ENCODE measurements at regions not wholly inside any gene's neighbourhood (a gene's known extent, or its start where the extent isn't known, plus 50 kb on each side); places are given as distances from the start of the nearest gene placed in this dataset.
"Not testable (repeated sequence)": the region's sequence is repeated elsewhere in the genome, so short reads cannot be mapped to it uniquely, and the experiment has no call there.

DNA sequence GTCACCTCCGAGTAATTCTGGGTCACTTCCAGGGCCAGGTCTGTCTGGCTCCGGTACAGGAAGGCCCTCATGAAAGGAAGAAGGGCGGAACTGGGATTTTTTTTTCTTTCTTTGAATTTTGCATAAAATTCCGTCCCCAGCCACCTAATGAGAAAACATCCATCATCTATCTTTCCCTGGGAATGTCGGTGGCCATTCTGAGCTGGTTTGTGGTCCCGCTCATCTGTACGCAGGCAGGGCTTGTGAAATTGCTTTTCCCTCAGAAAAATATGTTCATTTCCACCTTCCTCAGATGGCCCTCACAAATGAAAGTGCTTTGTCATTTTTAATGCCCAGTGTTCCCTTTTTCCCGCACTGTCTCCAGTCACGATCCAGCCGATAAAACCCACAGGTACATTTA, 353.0 kb upstream of the ZFHX3 start:
- no peak for DNase-seq (ENCODE audit: low spot score)

DNA sequence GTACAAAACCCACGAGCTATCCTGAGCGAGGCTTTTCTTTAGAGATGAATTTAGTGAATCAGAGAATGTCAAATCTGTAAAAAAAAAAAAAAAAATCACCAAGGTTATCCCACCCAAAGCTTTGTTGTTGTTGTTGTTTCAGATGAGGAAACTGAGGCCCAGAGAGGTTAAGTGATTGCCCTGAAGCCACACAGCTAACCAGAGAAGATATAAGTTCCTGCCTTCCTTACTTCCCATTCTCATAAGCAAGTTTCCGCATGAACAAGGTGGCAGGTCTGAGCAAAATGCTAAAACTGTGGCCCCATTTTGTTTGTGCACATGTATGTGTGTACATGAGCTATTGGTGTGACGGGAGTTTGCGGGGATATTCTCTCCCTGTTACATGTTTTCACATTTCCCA, 352.1 kb upstream of the ZFHX3 start:
- DNase-seq (ENCODE audit: low spot score), result no peak

DNA sequence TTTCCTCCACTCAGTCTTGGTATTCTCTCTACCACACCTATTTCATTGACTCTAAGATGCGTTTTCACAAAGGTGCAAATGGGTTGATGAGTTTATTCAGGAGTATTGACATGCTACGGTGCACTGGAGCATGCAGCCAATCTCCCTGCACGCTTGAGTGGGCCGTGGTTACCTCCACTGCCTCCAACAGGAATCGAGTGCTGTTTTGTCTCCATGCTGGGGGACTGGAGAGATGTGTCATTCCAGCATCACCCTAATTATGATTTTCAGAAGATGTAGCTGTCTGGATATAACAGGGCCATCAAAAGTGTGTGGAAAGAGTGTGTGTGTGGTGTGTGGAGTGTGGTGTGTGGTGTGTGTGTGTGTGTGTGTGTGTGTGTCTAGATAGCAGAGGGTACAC, 351.6 kb upstream of the ZFHX3 start:
- no peak for DNase-seq (ENCODE audit: low spot score)

DNA sequence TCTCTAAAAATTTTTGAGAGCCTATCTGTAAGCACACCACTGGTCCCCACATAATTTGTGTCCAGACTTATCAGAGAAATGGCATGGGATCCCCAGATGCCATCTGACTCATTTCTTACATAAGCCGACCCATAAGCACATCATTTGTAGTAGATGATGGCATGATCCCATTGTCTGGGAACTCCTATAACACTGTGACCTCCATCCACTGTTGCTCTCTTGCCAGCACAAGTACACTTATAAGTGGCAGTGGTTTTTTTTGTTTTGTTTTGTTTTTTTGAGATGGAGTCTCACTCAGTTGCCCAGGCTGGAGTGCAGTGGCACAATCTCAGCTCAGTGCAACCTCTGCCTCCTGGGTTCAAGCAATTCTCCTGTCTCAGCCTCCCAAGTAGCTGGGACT, 350.7 kb upstream of the ZFHX3 start:
- not testable (repeated sequence) for DNase-seq (ENCODE audit: low spot score)

DNA sequence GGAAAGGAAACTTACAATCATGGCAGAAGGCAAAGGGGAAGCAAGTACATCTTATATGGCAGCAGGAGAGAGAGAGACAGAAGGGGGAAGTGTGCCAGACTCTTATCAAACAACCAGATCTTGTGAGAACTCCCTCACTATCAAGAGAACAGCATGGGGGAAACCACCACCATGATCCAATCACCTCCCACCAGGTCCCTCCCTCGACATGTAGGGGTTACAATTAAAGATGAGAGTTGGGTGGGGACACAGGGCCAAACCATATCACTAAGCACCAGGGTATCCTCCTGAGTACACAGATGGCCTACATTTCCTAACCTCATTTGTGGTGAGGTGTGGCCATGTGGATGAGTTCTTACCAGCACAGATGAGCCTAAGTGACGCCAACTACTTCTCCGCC, 348.6 kb upstream of the ZFHX3 start:
- DNase-seq (ENCODE audit: low spot score), result no peak

DNA sequence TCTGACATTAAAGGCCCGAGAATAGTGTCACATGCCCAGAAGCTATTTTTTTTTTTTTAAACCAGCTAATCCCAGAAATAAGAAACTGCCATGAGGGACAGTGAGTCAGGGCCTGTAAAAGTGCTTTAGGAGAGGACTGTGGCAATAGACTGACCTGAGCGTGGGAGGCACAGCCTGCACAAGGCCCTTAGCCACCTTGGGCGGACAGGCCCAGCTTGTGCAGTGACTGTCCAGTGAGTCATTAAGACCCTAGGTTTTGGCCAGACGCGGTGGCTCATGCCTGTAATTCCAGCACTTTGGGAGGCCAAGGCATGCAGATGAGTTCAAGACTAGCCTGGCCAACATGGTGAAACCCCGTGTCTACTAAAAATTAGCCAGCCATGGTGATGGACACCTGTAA, 343.0 kb upstream of the ZFHX3 start:
- DNase-seq (ENCODE audit: low spot score), result no peak

DNA sequence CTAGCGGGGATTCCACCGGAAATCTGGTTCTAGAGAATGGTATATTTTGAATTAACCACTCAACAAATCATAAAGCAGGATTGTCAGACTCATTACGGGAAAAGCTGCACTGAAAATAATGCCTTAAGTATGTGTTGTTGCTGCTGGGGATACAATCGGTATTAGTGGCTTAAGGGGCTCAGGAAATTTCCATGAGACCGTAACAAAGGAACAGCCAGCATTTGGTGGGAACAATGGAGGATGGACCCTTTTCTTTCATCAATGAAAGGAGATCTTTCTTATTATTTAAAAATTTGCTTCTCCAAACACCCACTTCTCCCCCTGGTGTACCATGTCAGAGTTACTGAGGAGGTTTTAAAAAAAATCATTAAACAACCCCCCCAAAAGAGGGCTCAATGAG, 342.6 kb upstream of the ZFHX3 start:
- DNase-seq (ENCODE audit: low spot score), result no peak

DNA sequence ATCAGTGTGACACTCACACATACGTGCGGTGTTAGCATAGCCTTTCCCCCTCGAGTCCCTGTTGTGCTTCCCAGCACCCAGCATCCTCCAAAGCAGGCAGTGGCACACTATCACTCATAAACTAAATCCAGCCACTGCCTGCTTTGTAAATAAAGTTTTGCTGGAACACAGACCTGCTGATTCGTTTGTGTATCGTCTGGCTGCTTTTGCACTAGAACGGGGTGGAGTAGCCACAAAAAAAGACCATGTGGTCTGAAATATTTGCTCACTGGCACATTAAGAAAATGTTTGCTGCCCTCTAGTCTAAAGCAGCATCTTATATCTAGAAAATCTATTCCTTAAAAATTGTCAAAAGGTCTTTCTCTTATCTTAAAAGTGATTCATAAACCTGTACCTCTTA, 341.2 kb upstream of the ZFHX3 start:
- DNase-seq (ENCODE audit: low spot score), result no peak

DNA sequence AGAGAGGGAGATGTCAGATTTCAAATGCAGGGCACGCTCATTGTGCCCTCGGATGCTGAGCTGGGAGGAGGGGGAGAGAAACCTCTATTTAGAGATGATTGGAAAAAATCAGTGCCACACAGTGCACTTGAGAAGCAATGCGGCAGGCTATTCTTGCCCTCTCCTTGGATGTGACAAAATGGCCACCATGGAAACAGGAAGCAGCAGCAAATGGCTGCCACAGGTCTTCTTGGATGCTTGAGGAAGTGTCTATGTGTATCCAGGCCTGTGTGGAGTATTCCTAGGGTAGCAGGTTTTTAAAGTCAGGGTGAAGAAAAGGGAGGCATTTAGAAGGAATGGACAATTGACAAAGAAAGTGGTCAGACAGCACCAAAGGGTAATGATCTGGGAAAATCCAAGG, 340.1 kb upstream of the ZFHX3 start:
- no peak for DNase-seq (ENCODE audit: low spot score)

DNA sequence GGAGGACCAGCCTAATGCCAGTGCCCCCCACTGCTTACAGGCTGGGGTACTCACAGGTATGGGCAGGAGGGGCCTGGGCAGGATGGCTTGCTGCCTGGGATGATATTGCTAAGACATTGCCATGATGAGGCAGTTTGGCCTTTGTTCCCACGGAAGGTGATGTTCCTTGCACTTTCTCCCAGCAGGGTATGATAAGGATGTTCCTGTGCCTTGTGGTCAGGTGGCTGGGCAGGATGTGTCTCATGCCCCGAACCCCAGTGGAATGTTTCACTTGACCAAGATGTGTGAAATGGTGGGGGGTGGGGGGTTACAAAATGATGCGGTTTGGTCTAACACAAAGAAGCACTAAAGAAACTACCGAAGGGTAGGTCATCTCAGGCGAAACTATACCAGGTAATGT, 337.8 kb upstream of the ZFHX3 start:
- DNase-seq (ENCODE audit: low spot score), result no peak

DNA sequence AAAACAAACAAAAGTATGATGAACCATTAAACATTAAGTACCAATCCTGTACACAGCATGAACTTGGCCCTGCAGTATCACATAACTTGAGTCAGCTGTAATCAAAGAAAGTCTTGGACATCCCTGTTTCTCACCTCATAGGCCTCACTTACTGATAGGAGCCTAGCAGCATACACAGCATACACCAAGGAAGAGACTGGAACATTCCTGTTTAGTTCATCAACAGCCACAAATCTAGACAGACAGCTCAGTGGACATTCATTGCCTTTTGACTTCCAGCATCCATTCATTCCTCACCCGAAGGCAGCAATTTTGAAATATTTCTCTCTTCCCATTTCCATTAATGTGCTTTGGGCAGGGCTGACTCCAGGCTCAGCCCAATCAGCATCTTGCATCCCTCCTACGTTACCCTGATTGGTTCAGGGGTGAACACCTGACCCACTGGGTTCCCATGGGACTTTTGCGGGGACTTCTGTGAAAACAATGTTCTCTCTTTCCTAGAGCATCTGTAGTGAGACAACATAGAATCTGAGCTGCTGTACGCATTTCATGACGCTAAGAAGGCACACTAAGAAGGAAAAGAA, 336.7 kb upstream of the ZFHX3 start:
- DNase-seq (ENCODE audit: low spot score), result no peak

DNA sequence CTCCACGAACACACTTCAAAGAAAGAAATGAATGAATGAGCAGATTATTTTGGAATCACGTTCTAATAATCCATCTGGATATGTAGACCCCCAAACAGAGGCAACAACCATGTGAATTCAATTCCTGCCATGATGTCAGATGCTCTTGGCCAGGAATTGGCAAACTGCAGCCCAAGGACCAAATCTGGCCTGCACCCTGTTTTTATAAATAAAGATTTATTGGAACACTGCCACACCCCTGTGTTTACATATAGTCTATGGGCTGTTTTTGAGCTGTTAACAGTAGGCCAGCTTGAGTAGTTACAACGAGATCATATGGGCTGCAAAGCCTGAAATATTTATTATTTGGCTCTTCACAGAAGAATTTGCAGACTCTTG, 336.0 kb upstream of the ZFHX3 start:
- DNase-seq (ENCODE audit: low spot score), result no peak

DNA sequence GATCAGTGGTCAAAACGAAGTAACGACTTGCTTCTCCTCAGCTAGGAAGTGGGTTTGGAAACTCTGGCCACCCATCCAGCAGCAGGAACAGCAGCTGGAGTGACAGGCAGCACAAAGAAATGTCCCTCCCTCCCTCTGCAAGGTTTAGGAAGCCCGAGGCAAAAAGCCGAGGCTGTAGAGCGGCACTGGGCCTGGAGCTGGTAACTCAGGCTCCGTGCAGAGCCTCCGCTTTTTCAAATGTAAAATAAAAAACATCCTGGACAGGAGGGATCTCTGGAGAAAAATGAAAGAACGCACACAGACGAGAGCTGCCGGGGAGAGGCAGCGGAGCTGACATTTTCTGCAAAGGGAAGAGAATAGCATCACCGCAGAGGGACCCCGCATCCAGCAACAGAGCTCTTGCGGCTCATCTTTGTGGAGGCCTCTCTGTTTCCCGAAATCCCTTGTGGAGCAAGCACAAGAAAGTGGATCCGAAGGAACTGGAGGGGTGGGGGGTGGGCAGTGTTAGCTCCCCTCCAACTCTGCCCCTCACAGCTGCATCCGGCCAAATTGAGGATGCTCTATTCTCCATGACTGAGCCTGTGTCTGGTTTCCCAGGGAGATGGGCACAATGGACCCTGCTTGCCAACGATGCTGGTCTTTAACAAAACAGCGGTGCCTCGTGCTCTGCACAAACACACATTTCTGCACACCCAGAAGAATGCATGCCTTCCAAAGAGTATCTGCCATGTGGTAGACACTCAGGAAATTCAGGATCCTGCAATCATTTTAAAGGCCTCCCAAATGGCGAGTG, 335.5 kb upstream of the ZFHX3 start:
- peak; percentile 42 for DNase-seq (ENCODE audit: low spot score)

DNA sequence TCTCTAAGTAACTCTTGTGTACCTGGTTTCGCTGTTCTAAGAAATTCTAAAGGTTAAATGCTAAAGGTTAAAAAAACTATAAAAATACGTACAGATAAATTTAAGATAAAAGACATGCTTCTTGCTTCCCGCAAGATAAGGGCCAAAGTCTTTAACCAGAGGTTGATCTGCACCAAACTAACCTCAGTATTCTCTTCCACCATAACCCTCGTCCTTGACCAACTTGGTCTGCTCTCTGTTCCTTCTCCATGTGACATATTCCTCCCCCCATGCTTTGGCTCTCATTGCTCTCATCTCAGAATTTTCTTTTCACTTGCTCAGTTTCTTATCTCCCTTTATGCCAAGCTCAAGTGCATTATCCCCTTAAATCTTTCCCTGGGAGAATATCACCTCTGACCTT, 330.5 kb upstream of the ZFHX3 start:
- DNase-seq (ENCODE audit: low spot score), result no peak

DNA sequence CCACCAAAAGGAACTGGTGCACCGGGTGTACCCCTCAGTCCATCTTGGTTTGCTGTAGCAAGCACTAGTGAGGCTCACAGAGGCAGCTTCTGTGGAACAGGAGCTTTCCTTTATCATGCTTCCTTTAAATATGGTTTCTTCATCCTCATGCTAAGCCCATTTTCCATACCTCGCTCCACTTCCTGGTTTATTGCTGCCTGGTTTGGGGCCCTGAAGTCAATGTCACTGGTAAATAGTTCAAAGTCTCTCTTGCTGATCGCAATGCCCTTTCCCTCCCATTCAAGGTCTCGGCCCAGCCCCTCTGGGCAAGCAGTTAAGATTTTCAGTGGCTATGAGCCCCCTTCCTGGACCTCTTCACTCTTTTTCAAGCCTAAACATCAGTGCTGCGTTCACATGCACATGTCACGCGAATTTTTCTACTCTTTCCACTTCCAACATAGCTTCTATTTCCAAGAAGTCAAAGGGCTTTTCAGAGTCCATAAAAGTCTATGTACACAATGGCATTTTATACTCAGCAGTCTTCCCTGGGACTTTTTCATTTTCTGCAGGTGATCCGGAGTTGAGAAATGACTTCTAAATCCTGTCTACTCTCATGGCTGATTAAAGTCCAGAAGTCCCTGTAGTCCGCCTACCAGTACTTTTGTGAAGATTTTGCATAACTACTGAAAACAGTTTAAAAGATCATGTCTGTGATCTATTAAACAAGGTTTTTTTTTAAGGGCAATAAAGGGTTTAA, 323.8 kb upstream of the ZFHX3 start:
- DNase-seq (ENCODE audit: low spot score), result no peak

DNA sequence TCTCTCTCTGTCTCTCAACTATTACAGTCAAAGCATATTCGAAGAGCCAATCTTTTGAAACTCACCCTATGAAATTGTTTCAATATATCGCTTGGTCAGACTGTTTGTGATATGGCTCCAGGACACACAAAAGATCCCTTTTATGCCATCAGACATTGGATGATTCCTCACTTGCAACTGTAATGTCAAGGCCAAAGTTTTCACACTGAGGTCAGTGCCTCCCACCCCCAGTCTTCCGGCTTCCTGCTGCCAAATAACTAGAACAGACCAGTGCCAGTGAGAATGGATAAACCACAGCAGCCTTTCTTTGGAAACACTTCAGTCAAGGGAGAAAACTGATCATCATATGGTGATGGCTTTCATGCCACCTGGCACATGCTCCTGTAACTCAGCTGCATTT, 321.9 kb upstream of the ZFHX3 start:
- no peak for DNase-seq (ENCODE audit: low spot score)

DNA sequence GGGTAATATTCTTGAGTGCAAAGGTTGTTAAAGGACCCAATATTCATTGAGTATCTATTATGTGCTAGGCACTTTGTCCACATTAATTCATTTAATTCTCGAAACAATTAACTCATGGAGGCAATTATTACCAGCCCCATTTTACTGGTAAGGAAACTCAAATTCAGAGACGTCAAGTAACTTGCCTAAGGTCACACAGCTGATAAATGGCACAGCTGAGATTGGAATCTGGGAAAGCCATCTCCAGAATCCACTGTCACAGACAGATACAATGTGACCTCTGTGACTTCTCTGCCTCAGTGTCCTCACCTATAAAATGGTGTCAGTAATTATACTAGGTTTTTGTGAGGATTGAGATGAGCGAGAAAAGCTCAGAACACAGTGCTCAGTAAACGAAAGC, 320.8 kb upstream of the ZFHX3 start:
- no peak for DNase-seq (ENCODE audit: low spot score)

DNA sequence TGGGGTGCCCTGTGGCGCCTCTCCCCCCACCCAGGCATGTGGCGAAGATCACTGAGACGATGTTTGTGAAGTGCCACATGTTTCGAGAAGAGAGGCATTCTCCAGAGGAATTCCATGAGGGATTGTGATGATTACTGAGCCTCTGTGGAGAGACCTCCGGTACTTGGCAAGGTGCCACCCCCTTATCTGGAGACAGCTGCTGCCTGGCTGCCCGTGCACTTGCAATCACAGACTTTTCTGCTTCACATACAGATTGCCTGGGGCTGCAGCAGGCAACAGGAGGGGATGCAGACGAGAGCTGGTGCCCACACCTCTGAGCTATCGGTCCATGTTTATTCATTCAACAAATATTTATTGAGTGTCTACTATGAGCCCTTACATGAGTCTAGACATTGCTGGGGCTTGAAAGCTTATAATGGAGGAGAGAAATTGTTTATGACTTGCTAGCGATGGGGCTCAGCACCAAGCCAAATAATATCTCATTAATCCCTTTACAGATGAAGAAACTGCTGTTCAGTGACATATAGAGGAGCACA, 317.2 kb upstream of the ZFHX3 start:
- no peak for DNase-seq (ENCODE audit: low spot score)

DNA sequence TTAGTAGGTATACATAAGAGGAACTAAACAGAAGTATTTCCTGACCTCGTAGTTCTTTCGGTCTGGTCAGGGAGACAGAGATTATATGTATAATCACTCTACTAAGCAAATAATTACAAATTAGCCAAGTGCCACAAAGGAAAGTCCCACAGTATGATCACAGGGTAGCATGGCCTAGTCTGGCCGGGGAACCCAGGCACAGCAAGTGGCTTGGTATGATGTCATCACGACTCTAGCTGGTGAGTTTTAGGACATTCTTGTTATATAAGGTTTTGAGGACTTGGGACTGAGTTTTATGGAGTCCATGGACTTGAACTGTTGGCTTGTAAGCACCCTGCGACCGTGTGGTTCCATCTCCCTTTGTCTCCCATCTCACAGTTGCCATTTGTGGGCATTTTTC, 316.5 kb upstream of the ZFHX3 start:
- DNase-seq (ENCODE audit: low spot score), result no peak

DNA sequence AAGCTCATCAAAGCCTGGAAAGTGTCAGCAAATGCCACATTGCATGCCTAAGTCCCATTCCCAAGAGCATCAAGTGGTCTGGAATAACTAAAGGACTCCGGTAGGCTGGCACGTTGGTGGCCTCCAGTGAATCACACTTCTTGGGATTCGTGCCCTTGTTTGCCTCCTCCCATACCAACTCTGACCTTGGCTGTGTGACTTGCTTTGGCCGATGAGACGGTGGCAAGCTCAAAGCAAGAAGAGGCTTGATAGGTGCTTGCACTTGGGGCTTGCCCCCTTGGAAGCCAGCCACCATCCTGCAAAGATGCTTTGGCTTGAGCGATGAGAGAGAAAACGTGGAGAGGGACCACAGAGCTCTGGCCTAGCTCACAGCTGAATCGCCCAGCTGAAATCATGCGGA, 313.1 kb upstream of the ZFHX3 start:
- DNase-seq (ENCODE audit: low spot score), result no peak

DNA sequence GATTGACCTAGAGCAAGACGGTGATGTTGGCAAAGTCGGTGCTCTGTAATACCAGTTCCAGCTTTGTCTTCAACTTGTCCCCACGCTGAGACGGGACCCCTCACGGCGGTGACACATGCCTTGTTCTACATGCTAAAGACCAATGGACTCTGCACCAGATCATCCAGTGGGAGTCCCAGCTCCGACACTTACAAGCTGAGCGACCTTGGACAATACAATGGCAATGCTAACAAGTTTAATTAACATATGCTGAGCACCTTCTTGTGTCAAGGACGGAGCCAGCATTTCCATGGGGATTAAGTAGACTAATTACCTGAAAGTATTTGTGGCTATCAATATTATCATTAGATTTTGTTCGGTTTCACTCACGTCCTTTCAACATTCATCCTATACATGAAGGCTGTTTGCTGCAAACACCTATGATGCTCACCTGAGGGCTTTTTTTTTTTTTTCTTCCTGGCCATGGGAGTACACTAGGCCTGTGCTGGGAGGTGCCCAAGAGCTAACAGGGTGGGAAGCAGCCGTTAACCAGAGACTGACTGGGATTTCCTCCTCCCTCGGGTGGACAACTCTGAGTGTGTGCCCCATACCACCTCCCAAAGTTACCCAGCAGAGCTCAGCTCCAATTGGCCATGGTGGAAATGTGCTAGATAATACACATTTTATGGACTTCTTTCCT, 308.6 kb upstream of the ZFHX3 start:
- DNase-seq (ENCODE audit: low spot score), result no peak

DNA sequence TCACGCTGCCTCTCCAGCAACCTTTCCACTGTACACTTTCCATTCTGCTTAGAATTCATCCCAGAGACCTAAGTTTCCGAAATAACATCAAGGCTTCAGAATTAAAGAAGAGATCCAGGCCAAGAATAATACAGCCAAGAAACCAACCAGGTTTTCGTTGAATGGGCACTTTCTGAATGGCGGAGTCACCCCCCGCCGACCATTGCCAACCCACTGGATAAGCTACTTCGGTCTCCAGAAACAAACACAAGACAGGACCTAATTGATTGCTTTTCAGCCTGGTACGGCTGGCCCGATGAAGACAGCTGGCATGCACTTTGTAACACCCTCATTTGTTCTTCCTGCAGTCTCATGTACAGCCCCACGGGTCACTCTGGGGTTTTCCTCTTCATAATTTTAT, 308.1 kb upstream of the ZFHX3 start:
- DNase-seq (ENCODE audit: low spot score), result peak; percentile 15

DNA sequence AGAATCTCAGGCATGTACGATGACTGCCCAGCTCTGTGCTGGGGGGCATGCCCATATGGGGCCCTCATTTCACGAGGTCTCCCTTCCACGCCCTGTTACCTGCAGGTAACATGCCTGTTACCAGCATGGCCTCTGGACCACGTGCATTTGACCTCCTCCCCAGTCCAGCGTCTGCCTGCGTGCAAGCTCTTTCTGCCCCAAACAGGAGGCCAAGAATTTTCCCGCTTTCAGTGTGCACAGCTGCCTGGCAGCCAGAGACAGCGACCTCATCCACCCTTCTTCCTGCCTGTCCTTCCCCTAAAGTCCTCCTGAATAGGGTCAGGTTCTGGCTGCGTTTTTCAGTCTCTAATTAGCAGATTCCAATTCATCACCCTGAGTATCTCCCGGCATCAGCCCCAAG, 306.5 kb upstream of the ZFHX3 start:
- no peak for DNase-seq (ENCODE audit: low spot score)
